GM12865 (cell line): ENCODE measurements at regions not wholly inside any gene's neighbourhood (a gene's known extent, or its start where the extent isn't known, plus 50 kb on each side); places are given as distances from the start of the nearest gene placed in this dataset.

Experiments
- DNase-seq: peaks from one replicate; pipeline ENCODE4 v3.0.0; 2010; ENCODE audit warnings: low read depth
- H3K4me3 ChIP-seq: 2 replicates; pipeline ENCODE4 v1.5.1; 2011; ENCODE audit warnings: mild to moderate bottlenecking, low read depth, low read length, control low read depth
- TF ChIP-seq, protein P1 (sequence below): IDR thresholded peaks from 2 replicates; pipeline ENCODE4 v1.5.1; 2011; ENCODE audit warnings: low read length, control low read depth, low read depth, inconsistent platforms; ENCODE audit not compliant: insufficient read depth; ENCODE audit errors: missing control alignments

- no peak for DNase-seq
- H3K4me3 ChIP-seq, result no peak overlapping the region
- TF ChIP-seq, protein P1, sequence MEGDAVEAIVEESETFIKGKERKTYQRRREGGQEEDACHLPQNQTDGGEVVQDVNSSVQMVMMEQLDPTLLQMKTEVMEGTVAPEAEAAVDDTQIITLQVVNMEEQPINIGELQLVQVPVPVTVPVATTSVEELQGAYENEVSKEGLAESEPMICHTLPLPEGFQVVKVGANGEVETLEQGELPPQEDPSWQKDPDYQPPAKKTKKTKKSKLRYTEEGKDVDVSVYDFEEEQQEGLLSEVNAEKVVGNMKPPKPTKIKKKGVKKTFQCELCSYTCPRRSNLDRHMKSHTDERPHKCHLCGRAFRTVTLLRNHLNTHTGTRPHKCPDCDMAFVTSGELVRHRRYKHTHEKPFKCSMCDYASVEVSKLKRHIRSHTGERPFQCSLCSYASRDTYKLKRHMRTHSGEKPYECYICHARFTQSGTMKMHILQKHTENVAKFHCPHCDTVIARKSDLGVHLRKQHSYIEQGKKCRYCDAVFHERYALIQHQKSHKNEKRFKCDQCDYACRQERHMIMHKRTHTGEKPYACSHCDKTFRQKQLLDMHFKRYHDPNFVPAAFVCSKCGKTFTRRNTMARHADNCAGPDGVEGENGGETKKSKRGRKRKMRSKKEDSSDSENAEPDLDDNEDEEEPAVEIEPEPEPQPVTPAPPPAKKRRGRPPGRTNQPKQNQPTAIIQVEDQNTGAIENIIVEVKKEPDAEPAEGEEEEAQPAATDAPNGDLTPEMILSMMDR, result no peak
Observed at GRCh38 chr4:30454504-30454903, 265.7 kb upstream of the PCDH7 start.

DNA sequence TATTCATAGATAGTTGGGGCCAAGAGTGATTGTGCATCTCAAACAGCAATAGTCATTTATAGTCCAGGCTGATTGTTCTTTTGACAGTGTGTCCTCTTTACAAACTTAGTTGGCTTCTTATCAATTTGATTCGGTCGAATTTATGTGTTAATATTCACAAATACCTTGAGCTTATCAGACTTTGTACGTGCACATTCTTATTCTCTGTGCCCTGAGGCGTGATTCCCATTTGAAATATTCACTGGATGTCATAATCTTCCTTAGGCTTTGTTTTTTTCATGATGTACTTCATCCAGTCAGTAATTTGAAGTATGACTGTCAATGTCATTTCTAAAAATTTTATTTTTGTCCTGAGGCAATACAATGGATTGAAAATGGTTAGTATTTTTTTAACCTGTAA lies 263.5 kb upstream of the PCDH7 start:
- no peak for DNase-seq

DNA sequence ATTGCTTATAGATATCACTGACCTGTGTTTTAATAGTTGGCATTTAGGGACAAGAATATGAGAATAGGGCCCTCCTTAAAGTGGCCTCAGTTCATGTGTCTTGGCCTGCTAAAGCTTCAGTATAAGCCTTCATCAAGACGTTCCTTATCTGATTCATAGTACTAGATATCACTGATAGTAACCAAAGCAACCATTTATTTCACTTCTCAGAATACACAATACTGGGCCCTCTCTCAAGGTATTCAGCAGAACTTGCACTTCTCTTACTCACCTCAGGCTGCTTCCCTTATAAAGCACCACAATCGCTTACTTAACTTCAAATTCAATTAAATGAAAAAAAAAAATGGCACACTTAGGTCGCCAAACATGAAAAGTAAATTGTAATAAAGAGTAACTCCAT lies 259.4 kb upstream of the PCDH7 start:
- no peak overlapping the region; the same call in 1 of the 2 replicates for H3K4me3 ChIP-seq
- no peak for DNase-seq
- TF ChIP-seq, protein P1, result no peak

More for the DNA sequence above, 263.5 kb upstream of the PCDH7 start:
- TF ChIP-seq, protein P1, result no peak
- no peak overlapping the region for H3K4me3 ChIP-seq

DNA sequence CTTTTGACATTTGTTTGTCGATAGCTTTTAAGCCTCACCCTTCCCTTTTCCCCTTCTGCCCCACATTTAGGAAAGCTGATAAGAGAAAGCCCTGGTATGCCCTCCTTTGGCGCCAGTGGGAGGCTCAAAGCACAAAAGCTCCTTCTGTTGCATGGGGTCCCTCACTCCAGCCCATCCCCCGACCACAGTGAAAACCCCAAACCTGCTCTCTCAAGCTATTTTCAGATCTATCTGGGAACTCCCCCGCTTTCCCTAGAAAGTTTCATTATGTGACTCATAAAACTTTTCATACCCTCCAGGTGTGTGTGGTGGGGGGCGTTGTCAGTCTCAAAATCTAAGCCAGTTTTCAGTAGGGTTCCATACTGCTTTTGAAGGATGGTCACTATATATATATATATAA lies 259.0 kb upstream of the PCDH7 start:
- TF ChIP-seq, protein P1, result no peak
- peak; percentile 77 for DNase-seq
- H3K4me3 ChIP-seq, result no peak overlapping the region

DNA sequence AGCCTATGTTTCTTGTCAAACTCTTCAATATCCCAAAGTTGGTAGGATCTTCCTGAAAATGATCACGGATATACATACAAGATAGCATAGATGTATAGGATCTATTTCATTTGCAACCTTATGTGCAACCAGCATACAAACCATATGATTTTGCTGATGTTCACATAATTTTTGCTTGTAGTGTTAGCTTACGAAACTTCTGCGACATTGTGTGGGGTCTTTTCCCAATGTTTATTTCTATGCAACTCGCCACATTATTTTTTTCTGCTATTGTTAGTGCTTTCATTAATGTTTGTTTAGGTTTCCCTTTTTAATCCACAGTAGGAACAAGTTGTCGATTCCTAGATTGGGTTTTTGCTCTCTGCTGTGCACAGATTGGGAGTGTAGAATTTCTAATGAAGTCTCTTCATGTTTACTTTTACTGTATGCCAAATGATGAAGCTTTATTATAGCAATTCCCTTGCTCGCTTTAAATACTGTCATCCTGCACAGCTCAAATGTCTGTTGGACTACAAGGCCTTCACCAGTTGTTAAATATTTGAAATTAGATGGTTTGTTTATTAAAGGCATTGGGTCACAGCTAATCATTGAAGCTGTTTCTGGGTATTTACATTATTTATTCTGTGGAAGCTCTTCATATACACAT lies 257.6 kb upstream of the PCDH7 start:
- no peak for DNase-seq
- H3K4me3 ChIP-seq, result no peak overlapping the region
- TF ChIP-seq, protein P1, result no peak

DNA sequence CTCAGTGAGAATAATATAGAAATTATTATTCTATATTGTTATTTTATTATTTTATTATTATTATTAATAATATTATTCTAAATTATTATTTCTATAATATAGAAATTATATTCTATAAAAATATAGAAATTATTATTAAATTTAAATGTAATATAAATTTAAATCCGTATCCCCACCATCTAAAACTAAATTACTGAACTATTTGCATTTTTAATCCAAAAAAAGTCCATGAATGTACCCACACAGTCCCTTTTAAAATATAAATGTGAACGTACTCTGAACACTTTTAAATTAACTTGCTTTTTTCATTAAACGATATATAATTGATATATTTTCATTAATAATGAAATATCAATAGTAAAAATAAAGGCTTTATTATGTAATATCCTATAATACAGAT lies 248.3 kb upstream of the PCDH7 start:
- no peak overlapping the region for H3K4me3 ChIP-seq
- DNase-seq, result no peak
- TF ChIP-seq, protein P1, result no peak

- TF ChIP-seq, protein P1, result no peak
- no peak for DNase-seq
- no peak overlapping the region for H3K4me3 ChIP-seq
Observed at GRCh38 chr4:30473225-30473624, 246.9 kb upstream of the PCDH7 start.
